SK-N-SH (cell line): ENCODE measurements at regions not wholly inside any gene's neighbourhood (a gene's known extent, or its start where the extent isn't known, plus 50 kb on each side); places are given as distances from the start of the nearest gene placed in this dataset.

Experiments
- CTCF ChIP-seq: fragments of 200-600 bp; sonication (generic); IDR thresholded peaks from 2 replicates; pipeline ENCODE4 v1.6.1; 2017; ENCODE audit warnings: antibody characterized with exemption, mild to moderate bottlenecking, moderate library complexity
- EZH2phosphoT487 ChIP-seq: fragments of 200-600 bp; sonication (generic); IDR thresholded peaks from 2 replicates; pipeline ENCODE4 v1.6.1; 2017; ENCODE audit warnings: low read depth, mixed run types, mild to moderate bottlenecking, antibody characterized with exemption, moderate library complexity, borderline replicate concordance
- GABPA ChIP-seq: IDR thresholded peaks from 2 replicates; pipeline ENCODE4 v1.4.0; 2012; ENCODE audit warnings: low read depth, mild to moderate bottlenecking
- MAX ChIP-seq: IDR thresholded peaks from 2 replicates; pipeline ENCODE4 v1.4.0; 2012; ENCODE audit warnings: low read depth
- MEF2A ChIP-seq: IDR thresholded peaks from 2 replicates; pipeline ENCODE4 v1.4.0; 2012; ENCODE audit warnings: low read depth, borderline replicate concordance
- MXI1 ChIP-seq: IDR thresholded peaks from 2 replicates; pipeline ENCODE4 v1.6.1; 2012; ENCODE audit warnings: mild to moderate bottlenecking, low read depth, low read length, improper control_type of control experiment
- POLR2AphosphoS5 ChIP-seq: IDR thresholded peaks from 2 replicates; pipeline ENCODE4 v1.6.1; 2012; ENCODE audit warnings: low read depth, low read length
- RCOR1 ChIP-seq: fragments of 150-350 bp; IDR thresholded peaks from 2 replicates; pipeline ENCODE4 v1.6.1; 2017; ENCODE audit warnings: antibody characterized with exemption, low read length
- RFX5 ChIP-seq: IDR thresholded peaks from 2 replicates; pipeline ENCODE4 v1.6.1; 2012; ENCODE audit warnings: mild to moderate bottlenecking, improper control_type of control experiment, low read length
- TAF1 ChIP-seq: IDR thresholded peaks from 2 replicates; pipeline ENCODE4 v1.6.1; 2012; ENCODE audit warnings: low read depth, mild to moderate bottlenecking, low read length, moderate library complexity, borderline replicate concordance
- YY1 ChIP-seq: IDR thresholded peaks from 2 replicates; pipeline ENCODE4 v1.4.0; 2012; ENCODE audit warnings: low read depth, mild to moderate bottlenecking

DNA sequence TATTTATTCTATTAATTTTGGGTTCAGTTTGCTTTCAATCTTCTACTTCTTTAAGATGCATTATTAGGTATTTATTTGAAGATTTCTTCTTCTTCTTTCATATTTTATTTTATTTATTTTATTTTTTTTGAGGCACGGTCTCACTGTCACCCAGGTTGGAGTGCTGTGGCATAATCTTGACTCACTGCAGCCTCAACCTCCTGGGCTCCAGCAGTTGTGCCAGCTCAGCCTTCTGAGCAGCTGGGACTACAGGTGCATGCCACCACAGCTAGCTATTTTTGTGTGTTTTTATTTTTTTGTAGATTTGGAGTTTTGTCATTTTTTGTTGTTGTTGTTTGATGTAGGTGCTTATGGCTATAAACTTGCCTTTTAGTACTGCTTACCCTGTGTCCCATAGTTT is 543.2 kb upstream of the SGO1 start:
- TF ChIP-seq CTCF (no peak), YY1 (no peak), GABPA (no peak), RFX5 (no peak), MAX (no peak), TAF1 (no peak), MXI1 (no peak), MEF2A (no peak), RCOR1 (no peak), POLR2AphosphoS5 (no peak), EZH2phosphoT487 (no peak)
